GM12873 (cell line): ENCODE measurements at regions not wholly inside any gene's neighbourhood (a gene's known extent, or its start where the extent isn't known, plus 50 kb on each side); places are given as distances from the start of the nearest gene placed in this dataset.

Experiments
- CTCF ChIP-seq: IDR thresholded peaks from 2 replicates; pipeline ENCODE4 v1.5.1; 2012; ENCODE audit warnings: low read depth, mild to moderate bottlenecking, moderate library complexity, low read length, control low read depth; ENCODE audit not compliant: insufficient read depth; ENCODE audit errors: missing control alignments

DNA sequence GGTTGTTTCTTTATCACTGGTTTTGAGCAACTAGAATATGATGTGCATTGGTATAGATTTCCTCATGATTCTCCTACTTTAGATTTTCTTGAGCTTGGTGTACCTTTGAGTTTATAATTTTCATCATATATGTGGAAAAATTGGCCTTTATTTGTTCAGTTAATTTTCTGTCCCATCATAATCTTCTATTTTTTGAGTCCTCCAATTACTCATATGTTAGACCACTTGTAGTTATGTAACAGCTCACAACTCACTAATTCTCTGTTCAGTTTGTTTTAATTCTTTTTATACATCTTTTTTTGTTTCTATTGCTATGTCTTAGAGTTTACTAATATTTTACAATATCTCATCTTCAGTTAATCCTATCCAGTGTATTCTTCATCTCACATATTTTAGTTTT is 81.3 kb upstream of the LAMA2 start:
- TF ChIP-seq CTCF, result no peak

DNA sequence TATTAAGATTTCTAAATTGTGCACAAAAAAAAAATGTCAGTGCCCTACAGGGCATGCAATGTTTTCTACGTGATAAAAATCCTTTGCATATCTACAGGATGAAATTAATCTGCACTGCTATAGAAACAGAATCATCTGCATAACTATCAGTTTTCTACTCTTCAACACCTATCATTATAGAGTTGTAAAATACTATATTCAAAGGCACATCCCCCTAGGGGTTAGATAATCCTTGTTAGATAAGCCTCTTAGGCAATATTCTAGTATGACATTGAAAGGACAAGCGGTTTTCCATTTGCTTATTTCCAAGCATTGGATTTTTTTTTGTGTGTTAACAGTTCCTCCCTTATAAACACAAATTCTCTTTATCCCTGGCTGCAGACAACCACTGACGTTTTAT is 98.7 kb upstream of the LAMA2 start:
- no peak for TF ChIP-seq CTCF

- no peak for TF ChIP-seq CTCF
Measured at GRCh38 chr6:128768187-128768586, 114.8 kb upstream of the LAMA2 start.

DNA sequence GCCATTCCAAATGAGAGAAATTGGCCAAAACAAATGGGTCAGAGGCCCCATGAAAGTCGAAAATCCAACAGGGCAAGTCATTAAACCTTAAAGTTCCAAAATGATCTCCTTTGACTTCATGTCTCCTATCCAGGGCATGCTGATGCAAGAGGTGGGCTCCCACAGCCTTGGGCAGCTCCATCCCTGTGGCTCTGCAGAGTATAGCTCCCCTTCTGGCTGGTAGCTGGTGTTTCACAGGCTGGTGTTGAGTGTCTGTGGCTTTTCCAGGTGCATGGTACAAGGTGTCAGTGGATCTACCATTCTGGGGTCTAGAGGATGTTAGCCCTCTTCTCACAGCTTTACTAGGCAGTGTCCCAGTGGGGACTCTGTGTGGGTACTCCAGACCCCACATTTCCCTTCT is 115.2 kb upstream of the LAMA2 start:
- TF ChIP-seq CTCF, result no peak

DNA sequence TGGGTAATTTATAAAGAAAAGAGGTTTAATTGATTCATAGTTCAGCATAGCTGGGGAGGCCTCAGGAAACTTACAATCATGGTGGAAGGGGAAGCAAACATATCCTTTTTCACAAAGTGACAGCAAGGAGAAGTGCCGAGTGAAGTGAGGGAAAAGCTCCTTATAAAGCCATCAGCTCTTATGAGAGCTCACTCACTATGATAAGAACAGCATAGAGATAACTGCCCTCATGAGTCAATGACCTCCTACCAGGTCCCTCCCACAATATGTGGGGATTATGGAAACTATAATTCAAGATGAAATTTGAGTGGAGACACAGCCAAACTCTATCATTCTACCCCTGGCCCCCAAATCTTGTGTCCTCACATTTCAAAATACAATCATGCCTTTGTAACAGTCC is 115.8 kb upstream of the LAMA2 start:
- TF ChIP-seq CTCF, result no peak

GRCh38 chr6:128763599-128764300 is 119.2 kb upstream of the LAMA2 start:
- no peak for TF ChIP-seq CTCF

DNA sequence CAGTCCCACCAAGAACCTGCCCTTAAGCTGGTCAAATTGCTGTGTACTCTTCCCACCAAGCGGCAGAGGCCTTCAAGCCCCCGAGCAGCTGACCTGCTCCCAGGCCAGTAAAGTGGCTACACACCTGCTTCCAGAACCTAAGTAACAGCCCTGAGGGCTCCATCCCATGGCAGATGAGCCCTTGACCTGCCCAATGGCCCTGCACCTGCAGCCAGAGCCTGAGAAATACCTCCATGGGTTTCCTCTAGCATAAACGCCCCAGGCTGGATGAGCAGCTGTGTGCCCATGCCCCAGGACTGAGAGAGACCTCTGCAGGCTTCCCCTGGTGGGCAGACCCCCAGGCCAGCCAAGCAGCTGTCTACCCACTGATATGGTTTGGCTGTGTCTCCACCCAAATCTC is 123.0 kb upstream of the LAMA2 start:
- no peak for TF ChIP-seq CTCF
